ENCODE measurements at regions not wholly inside any gene's neighbourhood (a gene's known extent, or its start where the extent isn't known, plus 50 kb on each side); places are given as distances from the start of the nearest gene placed in this dataset.
A peak's percentile ranks its signal among the peaks of the same experiment; 100 is the strongest.
"Not testable (repeated sequence)": the region's sequence is repeated elsewhere in the genome, so short reads cannot be mapped to it uniquely, and the experiment has no call there.

DNA sequence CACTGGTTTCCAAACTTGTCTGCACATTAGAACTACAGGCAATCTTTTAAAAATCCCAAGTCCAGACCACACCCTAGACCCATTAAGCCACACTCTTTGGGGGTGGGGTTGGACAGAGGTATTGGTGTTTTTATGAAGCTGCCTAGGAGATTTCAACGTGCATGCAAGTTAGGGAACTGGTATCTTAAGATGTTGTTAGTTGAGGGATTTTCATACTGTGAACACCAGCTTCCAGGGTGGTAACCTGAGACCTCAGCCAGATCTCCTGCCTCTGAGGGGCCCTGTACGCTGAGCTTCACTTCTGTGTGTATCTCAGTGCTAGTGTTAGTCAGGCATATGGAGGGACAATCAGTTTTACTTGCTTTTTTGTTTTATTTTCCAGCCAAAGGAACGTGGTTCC lies 138.0 kb downstream of the UTRN start:
- Histone ChIP-seq H3K4me3 (no peak overlapping the region), H3K9me3 (no peaks in the 10 kb centered on the region), H3K27ac (no peak overlapping the region), H3K4me1 (peaks cover 9% of the 10 kb centered on the region), H3K27me3 (ENCODE audit: low read depth) (no peaks in the 10 kb centered on the region), H3K36me3 (peaks cover 66% of the 10 kb centered on the region)
- TF ChIP-seq CTCF (IDR thresholded peaks at IDR 0.05) = no peak
- ATAC-seq (no peak), DNase-seq (no peak)
- intact Hi-C loops (cut with DNase I) = no loop called here

- Histone ChIP-seq H3K4me3 (no peak overlapping the region), H3K27ac (no peak overlapping the region), H3K4me1 (no peaks in the 10 kb centered on the region), H3K9me3 (no peaks in the 10 kb centered on the region), H3K27me3 (ENCODE audit: low read depth) (no peaks in the 10 kb centered on the region), H3K36me3 (peaks cover 82% of the 10 kb centered on the region)
- DNase-seq (no peak), ATAC-seq (no peak)
- TF ChIP-seq CTCF (IDR thresholded peaks at IDR 0.05) = no peak
- intact Hi-C loops (cut with DNase I) = no loop called here
Observed at GRCh38 chr6:144429753-144430152, 144.6 kb downstream of the UTRN start.

DNA sequence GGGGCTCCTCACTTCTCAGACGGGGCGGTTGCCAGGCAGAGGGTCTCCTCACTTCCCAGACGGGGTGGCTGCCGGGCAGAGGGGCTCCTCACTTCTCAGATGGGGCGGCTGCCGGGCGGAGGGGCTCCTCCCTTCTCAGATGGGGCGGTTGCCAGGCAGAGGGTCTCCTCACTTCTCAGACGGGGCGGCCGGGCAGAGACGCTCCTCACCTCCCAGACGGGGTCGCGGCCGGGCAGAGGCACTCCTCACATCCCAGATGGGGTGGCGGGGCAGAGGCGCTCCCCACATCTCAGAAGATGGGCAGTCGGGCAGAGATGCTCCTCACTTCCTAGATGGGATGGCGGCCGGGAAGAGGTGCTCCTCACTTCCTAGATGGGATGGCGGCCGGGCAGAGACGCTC lies 148.3 kb downstream of the UTRN start:
- H3K4me1 ChIP-seq; H3K9me3 ChIP-seq; H3K27ac ChIP-seq; intact Hi-C loops (cut with DNase I); DNase-seq; H3K27me3 ChIP-seq (ENCODE audit: low read depth); ATAC-seq; H3K4me3 ChIP-seq: not testable (repeated sequence)
- H3K36me3 ChIP-seq = peaks cover 73% of the 10 kb centered on the region

DNA sequence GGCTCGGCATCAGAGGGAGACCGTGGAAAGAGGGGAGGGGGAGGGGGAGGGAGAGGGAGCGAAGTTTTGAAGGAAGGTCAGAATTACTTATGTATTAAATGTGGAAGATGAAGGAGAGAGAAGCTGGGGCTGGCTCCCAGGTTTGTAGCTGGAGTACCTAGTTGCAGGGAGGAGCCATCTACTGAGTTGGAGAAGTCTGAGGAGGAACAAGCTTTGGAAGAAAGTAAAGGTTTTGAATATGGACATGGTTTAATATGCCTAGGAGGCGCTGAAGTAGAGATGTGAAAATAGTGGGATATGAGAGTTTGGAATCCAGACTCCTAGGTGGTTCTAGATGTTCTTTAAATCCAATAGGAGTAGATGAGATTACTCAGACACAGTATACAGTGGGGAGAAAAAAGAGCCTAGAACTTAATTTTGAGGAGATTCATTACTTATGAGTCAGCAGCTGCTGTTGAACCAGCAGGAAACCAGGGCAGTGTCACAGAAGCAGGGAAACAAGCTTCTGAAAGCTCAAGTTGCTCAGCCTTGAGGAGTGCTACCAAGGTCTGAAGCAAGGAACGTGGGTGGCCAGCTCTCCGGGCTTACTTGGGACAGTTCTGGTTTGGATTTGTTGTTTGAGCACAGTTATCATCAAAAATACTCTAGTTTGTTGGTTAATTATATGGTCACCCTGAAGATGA lies 149.3 kb downstream of the UTRN start:
- ATAC-seq (peak; percentile 23 to 32), DNase-seq (no peak)
- peaks cover 73% of the 10 kb centered on the region for H3K36me3 ChIP-seq
- H3K27ac ChIP-seq = no peak overlapping the region
- no peak for TF ChIP-seq CTCF (IDR thresholded peaks at IDR 0.05)
- peaks cover 8% of the 10 kb centered on the region for H3K4me1 ChIP-seq
- no peaks in the 10 kb centered on the region for H3K27me3 ChIP-seq (ENCODE audit: low read depth)
- no peaks in the 10 kb centered on the region for H3K9me3 ChIP-seq
- intact Hi-C loops (cut with DNase I) = no loop called here
- no peak overlapping the region for H3K4me3 ChIP-seq

- H3K4me1 ChIP-seq = peaks cover 8% of the 10 kb centered on the region
- no peaks in the 10 kb centered on the region for H3K27me3 ChIP-seq (ENCODE audit: low read depth)
- no peak for ATAC-seq
- intact Hi-C loops (cut with DNase I) = no loop called here
- peaks cover 73% of the 10 kb centered on the region for H3K36me3 ChIP-seq
- peak overlapping the region; percentile 5 for H3K27ac ChIP-seq
- TF ChIP-seq CTCF (IDR thresholded peaks at IDR 0.05) = no peak
- H3K4me3 ChIP-seq = no peak overlapping the region
- DNase-seq = no peak
- no peaks in the 10 kb centered on the region for H3K9me3 ChIP-seq
Observed at GRCh38 chr6:144435602-144436426, 150.7 kb downstream of the UTRN start.

- H3K9me3 ChIP-seq = no peaks in the 10 kb centered on the region
- no peak for DNase-seq
- ATAC-seq = no peak
- H3K36me3 ChIP-seq = peaks cover 73% of the 10 kb centered on the region
- intact Hi-C loops (cut with DNase I) = no loop called here
- no peak overlapping the region for H3K27ac ChIP-seq
- TF ChIP-seq CTCF (IDR thresholded peaks at IDR 0.05) = no peak
- no peaks in the 10 kb centered on the region for H3K27me3 ChIP-seq (ENCODE audit: low read depth)
- no peak overlapping the region for H3K4me3 ChIP-seq
- peaks cover 8% of the 10 kb centered on the region for H3K4me1 ChIP-seq
Observed at GRCh38 chr6:144437105-144437504, 152.0 kb downstream of the UTRN start.
